ENCODE measurements at regions not wholly inside any gene's neighbourhood (a gene's known extent, or its start where the extent isn't known, plus 50 kb on each side); places are given as distances from the start of the nearest gene placed in this dataset.
"Not testable (repeated sequence)": the region's sequence is repeated elsewhere in the genome, so short reads cannot be mapped to it uniquely, and the experiment has no call there.

- DNase-seq (ENCODE audit: low spot score) = no peak
These were observed 178.1 kb downstream of the POTEB3 start for GRCh38 chr15:21261965-21262850.

- DNase-seq (ENCODE audit: low spot score) = no peak
These were observed 178.8 kb downstream of the POTEB3 start for GRCh38 chr15:21261396-21261964.

GRCh38 chr15:21260966-21261395 lies 179.3 kb downstream of the POTEB3 start:
- no peak for DNase-seq (ENCODE audit: low spot score)

- not testable (repeated sequence) for DNase-seq (ENCODE audit: low spot score)
These were observed 181.7 kb downstream of the POTEB3 start for GRCh38 chr15:21258635-21259034.

GRCh38 chr15:21249508-21250019 lies 190.7 kb downstream of the POTEB3 start:
- not testable (repeated sequence) for DNase-seq (ENCODE audit: low spot score)
